Neural progenitor cell (in vitro differentiated cells): ENCODE measurements at regions not wholly inside any gene's neighbourhood (a gene's known extent, or its start where the extent isn't known, plus 50 kb on each side); places are given as distances from the start of the nearest gene placed in this dataset.

Source experiments
- CTCF ChIP-seq: fragments of 200-600 bp; sonication (generic); IDR thresholded peaks from 2 replicates; pipeline ENCODE4 v1.5.1; 2017; ENCODE audit warnings: antibody characterized with exemption, mild to moderate bottlenecking
- EZH2 ChIP-seq: fragments of 200-600 bp; sonication (generic); IDR thresholded peaks from 2 replicates; pipeline ENCODE4 v1.6.1; 2017; ENCODE audit warnings: antibody characterized with exemption, mild to moderate bottlenecking, moderate library complexity

GRCh38 chrX:69221239-69222102 lies 56.2 kb upstream of the PJA1 start:
- TF ChIP-seq CTCF, result no peak
- TF ChIP-seq EZH2, result no peak
